ENCODE measurements at regions not wholly inside any gene's neighbourhood (a gene's known extent, or its start where the extent isn't known, plus 50 kb on each side); places are given as distances from the start of the nearest gene placed in this dataset.
"Not testable (repeated sequence)": the region's sequence is repeated elsewhere in the genome, so short reads cannot be mapped to it uniquely, and the experiment has no call there.

GRCh38 chr12:131263626-131264025 lies 309.9 kb downstream of the ADGRD1 start:
- DNase-seq (ENCODE audit: extremely low read depth in 1 of 11, low read depth in 9 of 11, low spot score in 4 of 11), result no peak

- DNase-seq (ENCODE audit: extremely low read depth in 1 of 11, low read depth in 9 of 11, low spot score in 4 of 11), result no peak
Measured at GRCh38 chr12:131264635-131265034, 310.9 kb downstream of the ADGRD1 start.

- no peak for DNase-seq (ENCODE audit: extremely low read depth in 1 of 11, low read depth in 9 of 11, low spot score in 4 of 11)
Measured at GRCh38 chr12:131266591-131267467, 313.1 kb downstream of the ADGRD1 start.

- no peak for DNase-seq (ENCODE audit: extremely low read depth in 1 of 11, low read depth in 9 of 11, low spot score in 4 of 11)
Measured at GRCh38 chr12:131267576-131267975, 313.9 kb downstream of the ADGRD1 start.

GRCh38 chr12:131268123-131268522 lies 314.4 kb downstream of the ADGRD1 start:
- DNase-seq (ENCODE audit: extremely low read depth in 1 of 11, low read depth in 9 of 11, low spot score in 4 of 11), result not testable (repeated sequence)

GRCh38 chr12:131268571-131268970 lies 314.9 kb downstream of the ADGRD1 start:
- not testable (repeated sequence) for DNase-seq (ENCODE audit: extremely low read depth in 1 of 11, low read depth in 9 of 11, low spot score in 4 of 11)

- no peak for DNase-seq (ENCODE audit: extremely low read depth in 1 of 11, low read depth in 9 of 11, low spot score in 4 of 11)
Measured at GRCh38 chr12:131269551-131269950, 315.8 kb downstream of the ADGRD1 start.

- not testable (repeated sequence) for DNase-seq (ENCODE audit: extremely low read depth in 1 of 11, low read depth in 9 of 11, low spot score in 4 of 11)
Measured at GRCh38 chr12:131269977-131270376, 316.3 kb downstream of the ADGRD1 start.

- no peak for DNase-seq (ENCODE audit: extremely low read depth in 1 of 11, low read depth in 9 of 11, low spot score in 4 of 11)
Measured at GRCh38 chr12:131271724-131272123, 318.0 kb downstream of the ADGRD1 start.

GRCh38 chr12:131272283-131272814 lies 318.6 kb downstream of the ADGRD1 start:
- DNase-seq (ENCODE audit: extremely low read depth in 1 of 11, low read depth in 9 of 11, low spot score in 4 of 11), result not testable (repeated sequence)

GRCh38 chr12:131273291-131273845 lies 319.7 kb downstream of the ADGRD1 start:
- no peak for DNase-seq (ENCODE audit: extremely low read depth in 1 of 11, low read depth in 9 of 11, low spot score in 4 of 11)

GRCh38 chr12:131274061-131274460 lies 320.4 kb downstream of the ADGRD1 start:
- DNase-seq (ENCODE audit: extremely low read depth in 1 of 11, low read depth in 9 of 11, low spot score in 4 of 11), result no peak

- no peak for DNase-seq (ENCODE audit: extremely low read depth in 1 of 11, low read depth in 9 of 11, low spot score in 4 of 11)
Measured at GRCh38 chr12:131274906-131275305, 321.2 kb downstream of the ADGRD1 start.

- DNase-seq (ENCODE audit: extremely low read depth in 1 of 11, low read depth in 9 of 11, low spot score in 4 of 11), result no peak
Measured at GRCh38 chr12:131275824-131276223, 322.1 kb downstream of the ADGRD1 start.

GRCh38 chr12:131276501-131277185 lies 322.9 kb downstream of the ADGRD1 start:
- DNase-seq (ENCODE audit: extremely low read depth in 1 of 11, low read depth in 9 of 11, low spot score in 4 of 11), result no peak

- DNase-seq (ENCODE audit: extremely low read depth in 1 of 11, low read depth in 9 of 11, low spot score in 4 of 11), result not testable (repeated sequence)
Measured at GRCh38 chr12:131277186-131278091, 323.7 kb downstream of the ADGRD1 start.

- not testable (repeated sequence) for DNase-seq (ENCODE audit: extremely low read depth in 1 of 11, low read depth in 9 of 11, low spot score in 4 of 11)
Measured at GRCh38 chr12:131278451-131279115, 324.9 kb downstream of the ADGRD1 start.

- no peak for DNase-seq (ENCODE audit: extremely low read depth in 1 of 11, low read depth in 9 of 11, low spot score in 4 of 11)
Measured at GRCh38 chr12:131279281-131279921, 325.7 kb downstream of the ADGRD1 start.

Measured in renal cortex interstitium (tissue), 11 donors.